NCI-H2107 treated with DMSO at 0.1 percent for 48 hours (cell line): ENCODE measurements at regions not wholly inside any gene's neighbourhood (a gene's known extent, or its start where the extent isn't known, plus 50 kb on each side); places are given as distances from the start of the nearest gene placed in this dataset.

ENCODE experiments used
- DNase-seq: peaks from one replicate; lab custom pipeline; 2025; ENCODE audit not compliant: unreplicated experiment; lab: John Stamatoyannopoulos, UW

DNA sequence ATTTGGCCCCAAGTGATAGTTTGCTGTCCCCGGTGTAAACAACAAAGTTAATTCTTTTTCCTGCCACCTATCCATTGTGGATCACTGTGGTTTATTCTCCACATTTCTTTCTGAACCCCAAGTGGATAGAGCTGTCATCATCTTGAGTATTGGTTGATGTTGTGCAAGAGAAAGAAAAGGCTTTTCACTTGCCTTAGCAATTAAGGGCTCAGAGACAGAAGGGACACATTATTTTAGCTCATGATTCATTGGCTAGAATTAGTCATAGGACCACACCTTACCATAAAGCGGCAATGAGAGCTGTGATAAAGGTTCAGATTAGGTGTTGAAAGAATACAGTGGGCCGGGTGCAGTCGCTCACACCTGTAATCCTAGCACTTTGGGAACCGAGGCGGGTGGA is 442.1 kb upstream of the DCC start:
- DNase-seq, result no peak

DNA sequence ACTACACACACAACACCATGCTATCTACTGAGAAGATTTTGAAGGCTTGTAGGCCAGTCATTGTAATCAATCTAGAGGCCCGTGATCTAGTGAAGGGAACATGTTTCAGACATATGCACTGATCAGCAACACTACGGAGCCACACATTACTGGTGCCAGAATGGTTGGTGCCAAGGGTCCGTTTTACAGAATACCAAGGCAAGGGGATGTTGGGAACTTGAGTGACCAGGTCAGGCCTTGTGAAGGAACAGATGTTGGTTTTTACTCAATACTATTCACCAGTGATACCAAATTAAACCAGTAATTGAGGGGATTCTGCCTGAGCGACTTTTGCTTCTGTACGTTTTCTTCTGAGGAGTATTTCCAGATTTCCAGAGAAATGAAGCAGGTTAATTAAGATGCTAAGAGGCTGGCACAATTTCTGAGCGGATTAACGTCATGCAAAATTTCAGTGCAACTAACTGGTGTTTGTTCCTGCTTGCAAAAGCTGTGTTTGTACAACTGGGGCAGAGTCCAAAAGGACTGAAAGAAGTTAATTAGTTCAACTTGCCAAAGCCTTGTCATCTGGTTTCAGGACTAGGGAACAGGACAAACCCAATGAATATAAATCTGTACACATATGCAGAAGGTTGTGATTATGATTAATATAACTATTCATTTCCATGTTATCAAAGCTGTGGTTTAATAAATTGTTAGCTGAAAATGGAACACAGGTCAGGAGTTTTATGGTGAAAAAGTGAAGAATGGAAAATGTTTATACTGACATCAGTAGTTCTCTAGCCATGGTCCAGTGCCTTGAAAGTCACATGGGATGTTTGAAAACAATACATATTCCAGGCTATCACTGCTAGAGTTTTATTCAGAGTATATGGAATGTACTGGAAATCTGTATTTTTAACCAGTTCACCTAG is 432.1 kb upstream of the DCC start:
- DNase-seq, result no peak

DNA sequence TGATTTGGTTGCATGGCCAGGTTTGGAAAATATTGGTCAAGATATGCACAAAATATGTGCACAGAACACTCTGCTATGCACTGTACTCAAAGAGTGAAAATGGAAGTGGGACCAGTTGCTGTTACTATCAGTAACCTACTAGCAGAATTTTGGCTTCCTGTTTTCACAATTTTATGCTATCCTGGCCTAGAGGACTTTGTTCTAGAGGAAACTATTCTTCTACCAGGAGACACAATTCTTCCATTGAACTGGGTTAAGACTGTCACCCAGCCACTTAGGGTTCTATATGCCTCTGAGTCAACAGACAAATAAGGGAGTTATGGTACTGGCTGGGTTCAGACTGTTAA is 431.4 kb upstream of the DCC start:
- no peak for DNase-seq

DNA sequence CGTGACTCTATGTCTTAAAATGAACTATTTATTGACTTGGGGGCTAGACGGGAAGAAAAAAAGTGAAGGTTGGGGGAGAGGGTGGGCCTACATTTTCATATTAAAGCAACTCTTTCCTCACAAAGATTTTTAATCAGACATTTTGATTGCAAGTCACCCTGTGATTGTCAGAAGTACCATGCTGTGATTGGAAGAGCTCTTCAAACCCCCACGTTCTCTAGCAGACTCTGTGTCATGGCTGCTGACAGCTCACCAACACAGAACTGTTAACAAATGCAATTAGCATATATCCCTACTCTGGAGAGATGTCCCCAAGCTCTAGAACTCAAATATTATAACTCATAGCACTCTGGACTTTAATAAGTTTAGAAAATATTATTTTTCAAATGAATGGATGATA is 428.4 kb upstream of the DCC start:
- DNase-seq, result no peak

DNA sequence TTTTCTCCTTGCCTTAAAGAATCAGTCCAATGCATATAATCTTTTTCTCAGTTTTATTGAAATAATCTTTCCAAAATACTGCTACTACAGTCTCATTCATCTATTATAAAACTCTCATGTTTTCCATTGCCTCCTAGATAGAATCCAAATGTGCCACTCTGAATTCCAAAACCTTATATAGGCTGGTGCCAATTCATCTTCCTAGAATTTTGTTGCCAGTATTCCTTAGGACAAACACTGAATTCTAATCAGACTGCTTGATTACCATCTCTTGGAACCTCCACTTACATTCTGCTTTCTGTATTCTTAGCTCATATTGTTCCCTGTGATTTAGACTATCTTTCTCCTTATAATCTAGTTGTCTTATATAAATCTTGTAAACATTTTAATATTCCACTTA is 427.6 kb upstream of the DCC start:
- DNase-seq, result no peak

DNA sequence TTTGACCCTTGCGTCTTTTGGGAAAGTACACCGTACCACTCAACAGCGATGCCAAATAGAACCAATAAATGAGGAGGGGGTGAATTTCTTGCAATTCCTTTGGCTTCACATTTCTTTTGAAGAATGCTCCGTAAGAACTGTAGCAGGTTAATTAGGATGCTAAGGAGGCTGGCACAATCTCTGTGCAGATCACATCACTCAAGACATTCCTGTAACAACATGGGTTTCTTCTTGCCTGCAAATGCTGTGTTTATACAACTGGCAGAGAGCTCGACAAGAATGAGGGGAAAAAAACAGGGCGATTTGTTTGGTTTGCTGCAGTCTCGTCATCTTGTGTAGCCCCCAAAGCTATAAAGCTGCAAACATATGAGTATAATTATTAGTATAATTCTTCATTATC is 424.8 kb upstream of the DCC start:
- DNase-seq, result no peak

DNA sequence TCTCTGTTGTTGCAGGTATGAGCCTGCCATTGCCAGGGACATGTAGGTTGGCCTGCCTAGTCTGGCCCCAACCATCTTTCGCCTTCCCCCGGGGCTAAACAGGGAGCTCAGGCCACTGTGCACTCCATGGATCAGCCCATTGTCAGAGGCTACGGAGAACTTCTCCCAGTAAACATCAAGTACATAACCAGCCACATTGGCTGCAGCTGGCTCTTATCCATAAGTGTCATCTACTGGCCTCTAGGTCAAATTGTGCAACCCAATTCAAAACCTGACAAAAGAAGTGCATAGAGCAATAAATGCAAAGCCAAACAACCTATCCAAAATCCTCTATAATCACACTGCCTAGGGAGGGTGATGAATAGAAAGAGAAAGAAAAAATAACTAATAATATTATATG is 418.1 kb upstream of the DCC start:
- DNase-seq, result no peak

DNA sequence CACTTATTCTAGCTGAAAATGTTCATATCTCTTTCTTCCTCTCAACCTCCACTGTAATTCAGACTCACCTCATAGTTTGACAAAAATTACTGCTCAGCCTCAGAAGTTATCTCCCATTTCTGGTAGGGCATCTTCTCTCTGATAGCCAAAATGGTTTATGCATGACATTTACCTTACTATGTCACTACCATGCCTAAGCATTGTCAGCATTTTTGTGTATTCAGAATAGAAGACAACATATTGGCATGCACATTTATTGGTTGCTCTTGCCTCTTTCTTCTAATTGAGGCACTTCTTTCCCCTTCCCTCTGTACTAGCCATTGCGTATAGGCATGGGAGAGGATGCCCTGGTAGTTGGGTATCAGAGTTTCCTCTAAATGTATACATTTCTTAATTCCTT is 406.1 kb upstream of the DCC start:
- no peak for DNase-seq

DNA sequence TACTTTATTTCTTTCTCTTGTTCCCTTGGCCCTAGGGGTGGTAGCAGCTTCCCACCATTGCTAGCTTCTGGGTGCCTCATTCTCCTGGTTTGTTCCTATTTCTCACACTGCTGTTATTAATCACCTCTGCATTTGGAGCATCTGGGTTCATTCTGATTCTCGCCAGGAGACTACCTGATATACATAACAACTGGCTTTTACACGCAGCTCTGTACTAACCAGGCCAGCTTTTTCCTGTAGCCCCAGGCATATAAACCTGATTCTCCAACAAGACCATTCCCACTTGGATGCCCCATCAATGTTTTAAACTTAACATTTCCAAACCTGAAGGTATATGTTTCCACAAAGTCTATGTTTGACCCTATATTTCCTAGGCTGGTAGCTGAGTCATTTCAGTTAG is 403.9 kb upstream of the DCC start:
- DNase-seq, result no peak

DNA sequence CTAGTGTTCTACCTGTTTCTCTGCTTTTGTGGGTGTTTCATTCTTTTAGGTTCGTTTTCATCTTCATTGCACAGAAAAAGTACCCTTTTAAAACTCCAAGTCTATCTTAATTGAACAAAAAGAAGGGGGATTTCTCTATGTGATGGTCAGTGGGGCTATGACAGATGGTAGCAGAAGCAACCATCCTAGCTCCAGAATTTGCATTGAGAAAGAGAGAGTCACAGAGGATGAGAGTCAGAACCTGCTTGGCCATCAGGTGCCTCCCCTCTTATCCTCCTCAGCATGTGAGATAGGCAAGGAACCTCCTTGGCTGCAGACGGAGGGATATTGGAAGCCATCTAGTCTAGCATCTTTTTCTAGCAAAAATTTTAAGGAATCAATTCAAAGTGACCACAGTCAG is 398.0 kb upstream of the DCC start:
- DNase-seq, result no peak

DNA sequence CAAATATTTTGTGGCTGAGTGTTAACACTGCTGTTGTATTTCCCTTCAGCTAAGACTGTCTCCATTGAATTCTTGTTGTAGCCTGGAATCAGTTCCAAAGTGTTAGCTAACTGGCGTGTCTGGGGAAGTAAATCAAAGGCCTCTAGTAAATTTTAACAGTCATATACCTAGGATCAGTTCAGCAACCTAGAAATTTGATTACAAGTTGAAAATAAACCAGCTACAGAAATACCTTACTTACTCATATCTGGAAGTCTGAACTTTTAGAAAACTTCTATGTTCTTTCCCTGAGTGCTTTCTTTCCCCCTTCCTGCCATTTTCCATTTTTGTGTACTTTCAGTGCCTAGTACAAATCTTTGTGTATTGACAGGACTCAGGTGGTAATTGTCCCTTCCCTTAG is 396.7 kb upstream of the DCC start:
- DNase-seq, result no peak

DNA sequence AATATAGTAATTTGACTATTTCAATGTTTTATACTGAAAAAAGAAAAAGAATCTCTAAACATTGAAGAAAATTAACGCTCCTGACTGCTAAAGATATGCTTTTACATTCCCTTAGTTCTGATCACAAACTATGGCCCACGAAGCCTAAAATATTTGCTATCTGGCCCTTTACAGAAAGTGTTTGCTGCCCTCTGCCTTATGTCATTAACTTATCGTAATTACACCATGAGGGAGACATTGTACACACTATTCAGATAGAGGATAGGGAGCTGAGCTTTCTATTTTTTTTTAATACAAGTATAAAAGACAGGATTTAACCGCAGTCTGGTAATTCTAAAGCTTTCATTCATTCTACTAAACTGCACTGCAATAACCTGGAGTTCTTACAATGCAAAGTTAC is 393.1 kb upstream of the DCC start:
- no peak for DNase-seq

DNA sequence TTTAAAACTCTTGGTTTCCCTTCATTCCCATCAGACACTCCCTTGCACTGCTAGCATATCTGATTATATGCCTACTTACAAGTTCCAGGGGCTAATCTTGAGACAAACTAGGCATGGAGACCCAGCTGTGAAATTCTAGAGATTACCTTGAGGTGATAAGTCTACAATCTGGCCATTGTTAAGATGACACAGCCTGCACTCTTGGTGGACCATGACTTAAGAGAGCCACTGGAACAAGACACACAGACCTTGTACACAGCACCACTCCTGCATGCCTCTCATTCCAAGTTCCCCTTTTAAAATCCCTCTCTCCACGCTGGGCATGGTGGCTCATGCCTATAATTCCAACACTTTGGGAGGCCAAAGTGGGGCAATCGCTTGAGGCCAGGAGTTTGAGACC is 387.2 kb upstream of the DCC start:
- no peak for DNase-seq

DNA sequence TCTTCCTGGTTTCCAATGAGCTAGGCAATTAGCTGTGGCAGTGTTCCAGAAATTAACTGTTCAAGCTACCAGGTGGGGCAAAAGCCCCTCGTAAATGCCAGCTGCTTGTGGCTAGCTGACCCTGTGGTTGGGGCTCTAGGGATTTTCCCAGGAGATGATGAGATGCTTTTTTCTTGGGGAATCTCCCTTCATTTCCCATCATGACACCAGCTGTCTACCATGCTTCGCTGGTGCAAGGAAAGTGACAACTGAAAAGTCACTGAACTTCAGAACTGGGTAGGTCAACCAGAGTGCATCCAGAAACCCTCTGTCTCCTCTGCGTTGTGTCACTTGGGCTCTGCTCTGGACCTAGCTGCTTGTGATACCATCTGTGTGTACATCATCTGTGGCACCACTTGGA is 386.5 kb upstream of the DCC start:
- no peak for DNase-seq

DNA sequence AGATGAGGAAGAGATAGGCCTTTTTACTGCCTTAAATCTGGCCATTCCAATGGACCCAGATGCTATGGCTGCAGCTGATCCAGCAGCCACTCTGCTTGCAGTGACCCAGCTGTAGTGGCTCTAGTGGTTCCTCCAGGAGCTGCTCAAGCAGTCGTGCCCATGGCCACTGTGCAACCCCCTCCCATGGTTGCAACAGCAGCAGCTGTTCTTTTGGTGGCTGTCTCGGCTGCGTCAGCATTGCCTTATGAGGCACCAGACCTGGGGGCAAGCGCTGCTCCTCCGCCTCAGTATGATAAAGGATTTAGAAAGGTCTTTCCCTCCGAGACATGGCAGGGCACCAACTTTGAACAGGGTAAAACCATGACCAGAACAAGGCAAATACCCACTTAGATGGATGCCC is 384.9 kb upstream of the DCC start:
- no peak for DNase-seq

DNA sequence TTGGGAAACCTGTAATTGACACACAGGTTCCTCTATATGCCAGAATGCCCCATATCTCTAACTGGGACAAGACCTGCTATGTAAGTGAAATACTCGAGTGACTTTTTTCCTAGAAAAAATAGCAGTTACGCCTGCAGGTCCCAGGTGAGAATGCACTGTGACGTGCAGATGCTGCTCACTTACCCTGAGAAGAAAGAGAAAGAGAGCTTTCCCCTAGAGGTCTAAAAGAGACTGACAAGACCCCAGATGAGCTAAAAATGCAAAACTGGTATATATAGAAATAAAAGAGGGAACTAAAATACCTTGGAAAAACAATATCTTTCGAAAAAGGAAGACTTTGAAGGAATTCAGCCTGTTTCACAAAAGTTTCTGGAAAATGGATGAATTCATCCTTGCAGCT is 383.0 kb upstream of the DCC start:
- DNase-seq, result no peak

DNA sequence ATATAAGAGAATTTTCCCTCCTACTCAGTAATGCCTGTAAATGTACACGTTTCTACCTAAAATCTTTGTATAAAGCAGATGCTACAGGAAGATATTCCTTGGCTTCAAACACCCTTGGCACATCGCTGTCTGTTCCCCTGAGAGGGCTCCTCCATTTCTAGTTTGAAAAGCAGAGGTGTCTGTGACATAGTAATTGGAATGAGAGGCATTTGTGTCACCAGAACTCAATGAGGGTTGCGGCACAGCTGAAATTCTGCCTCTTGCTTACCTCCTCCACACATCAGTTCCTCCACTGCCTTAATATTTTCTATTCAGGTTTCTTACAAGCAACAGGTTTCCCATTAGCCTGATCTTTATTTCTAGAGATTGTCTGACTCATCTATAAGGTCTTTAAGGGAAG is 359.9 kb upstream of the DCC start:
- no peak for DNase-seq

DNA sequence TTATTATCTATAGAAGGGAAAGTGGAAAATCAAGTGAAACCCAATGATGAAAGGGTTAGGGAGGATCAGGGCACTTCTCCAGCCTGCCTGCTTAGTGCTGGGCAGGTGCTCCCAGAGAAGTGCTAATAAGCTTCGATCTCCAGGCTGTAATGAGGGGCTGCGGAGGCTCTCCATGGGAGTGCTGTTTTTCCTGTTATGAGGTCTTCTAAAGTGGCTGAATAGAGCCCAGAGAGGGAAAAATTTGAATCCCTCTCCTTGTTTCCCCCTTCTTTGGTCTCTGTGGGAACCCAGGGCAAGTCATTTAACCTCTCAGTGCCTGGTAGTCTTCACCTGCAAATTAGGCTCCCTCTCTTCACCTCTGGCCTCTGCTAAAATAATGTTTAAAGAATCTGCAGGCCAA is 351.7 kb upstream of the DCC start:
- no peak for DNase-seq

DNA sequence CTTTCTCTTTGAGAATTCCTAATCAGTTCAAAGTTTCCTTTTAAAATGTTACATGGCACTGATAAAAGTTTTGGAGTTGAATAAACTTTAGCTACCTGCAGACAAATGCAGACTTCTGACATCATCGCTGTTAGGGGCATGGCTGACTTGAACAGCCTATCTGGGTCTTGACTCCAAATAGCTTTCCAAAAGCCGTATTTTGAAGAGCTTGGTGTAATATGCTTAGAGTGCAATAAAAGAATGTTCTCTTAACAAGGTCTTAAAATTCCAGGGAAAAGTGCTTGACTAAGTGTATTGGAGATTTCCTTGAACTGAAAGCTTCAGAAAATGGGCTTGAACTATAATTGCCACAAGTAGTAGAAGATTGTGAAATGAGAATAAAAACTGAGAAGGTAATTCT is 342.9 kb upstream of the DCC start:
- DNase-seq, result no peak

DNA sequence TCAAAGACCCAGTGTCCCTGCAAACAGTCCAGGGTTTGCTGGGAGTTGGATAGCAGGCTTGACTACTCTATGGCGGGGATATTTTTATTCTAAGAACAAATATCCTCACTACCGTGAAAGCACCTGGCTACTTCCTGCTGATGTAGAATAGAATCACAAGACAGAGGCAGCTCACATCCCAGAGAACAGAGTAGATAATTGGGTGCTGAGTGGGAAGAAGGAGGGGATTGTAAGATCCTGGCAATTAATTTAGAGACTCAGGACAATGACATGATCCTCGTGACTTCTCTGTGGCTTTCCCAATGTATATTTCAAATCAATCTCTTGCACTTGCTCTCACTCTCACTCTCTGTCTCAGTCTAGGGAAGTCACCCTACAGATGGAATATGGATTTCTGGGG is 341.9 kb upstream of the DCC start:
- DNase-seq, result no peak

DNA sequence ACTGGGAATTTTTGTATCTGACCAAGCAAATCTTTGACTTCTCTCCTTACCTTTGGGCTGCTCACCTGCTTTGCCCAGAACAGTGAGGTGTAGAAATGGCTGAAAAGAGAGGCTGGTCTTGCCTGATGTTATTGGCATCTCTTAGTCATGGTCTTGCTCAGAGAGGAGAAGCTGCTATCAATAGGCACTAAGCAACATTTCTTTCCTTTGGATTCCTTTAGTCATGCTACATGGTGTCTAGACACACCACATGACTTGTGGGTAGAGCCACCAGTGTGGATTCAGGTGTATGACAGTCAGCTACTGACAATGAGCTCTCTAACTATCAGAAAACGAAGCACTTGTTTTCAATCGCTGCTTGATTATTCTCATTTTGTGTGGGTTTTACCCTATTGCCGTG is 341.3 kb upstream of the DCC start:
- DNase-seq, result no peak

DNA sequence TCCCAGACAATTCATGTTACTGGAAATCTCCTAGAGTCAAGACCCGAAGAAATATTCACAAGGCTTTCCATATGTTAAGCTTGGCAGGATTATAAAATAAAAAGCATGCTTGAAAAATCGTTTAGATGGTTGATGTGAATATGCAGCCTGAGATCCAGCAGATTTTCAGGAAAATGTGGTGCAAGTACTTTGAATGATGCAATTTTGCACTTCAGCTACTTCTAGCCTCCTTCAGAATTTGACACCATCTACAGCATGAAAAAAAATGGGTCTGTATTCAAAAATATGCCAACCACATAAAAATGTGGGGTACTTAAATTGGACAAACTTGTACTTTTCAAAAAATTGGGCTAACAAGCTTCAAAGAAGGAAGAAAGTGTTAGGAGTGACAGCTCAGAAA is 340.6 kb upstream of the DCC start:
- DNase-seq, result no peak

DNA sequence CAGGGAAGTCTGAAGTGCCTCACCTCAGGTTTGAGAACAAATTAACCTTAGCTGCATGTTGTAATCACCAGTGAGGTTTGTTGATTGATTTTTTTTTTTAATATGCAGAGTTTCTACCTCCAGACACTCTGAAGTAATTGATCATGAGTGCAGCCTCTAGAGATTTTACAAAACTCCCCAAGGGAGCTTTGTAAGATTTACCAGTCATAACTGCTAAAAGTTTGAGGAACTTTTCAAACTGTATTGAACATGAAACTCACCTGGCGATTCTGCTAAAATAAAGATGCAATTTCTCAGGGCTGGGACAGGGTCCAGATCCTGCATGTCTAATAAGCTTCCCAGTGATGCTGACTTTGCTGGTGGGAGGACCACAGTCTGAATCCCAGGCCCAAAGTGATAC is 339.6 kb upstream of the DCC start:
- DNase-seq, result no peak

DNA sequence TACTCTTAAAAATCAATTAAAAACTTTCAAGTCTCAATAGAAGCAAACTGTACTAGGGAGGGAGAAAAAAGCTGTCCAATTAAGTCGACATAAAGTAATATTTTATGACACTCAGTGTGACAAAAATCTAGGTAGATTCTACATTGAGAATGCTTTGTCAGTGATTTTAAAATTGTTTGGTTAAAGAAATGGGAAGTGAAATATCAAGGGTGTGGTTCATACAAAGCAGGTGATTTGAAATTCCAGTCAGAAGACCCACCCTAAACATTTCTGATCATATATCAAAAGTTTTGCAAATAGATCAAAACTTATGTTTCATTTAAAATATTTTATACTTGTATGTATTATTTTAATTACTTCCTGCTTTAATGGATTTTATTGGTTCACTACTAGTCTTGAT is 338.9 kb upstream of the DCC start:
- no peak for DNase-seq
